MG63 (cell line): ENCODE measurements at regions not wholly inside any gene's neighbourhood (a gene's known extent, or its start where the extent isn't known, plus 50 kb on each side); places are given as distances from the start of the nearest gene placed in this dataset.
"Not testable (repeated sequence)": the region's sequence is repeated elsewhere in the genome, so short reads cannot be mapped to it uniquely, and the experiment has no call there.

Experiments
- DNase-seq: peaks from one replicate; pipeline ENCODE4 v3.0.0-alpha.2; 2020
- H3K27me3 ChIP-seq: fragments of 250-450 bp; sonication (Bioruptor Pico); 2 replicates; pipeline ENCODE4 v1.5.1; 2020; ENCODE audit warnings: mild to moderate bottlenecking, moderate library complexity
- H3K36me3 ChIP-seq: fragments of 250-450 bp; sonication (Bioruptor Pico); 2 replicates; pipeline ENCODE4 v1.5.1; 2020; ENCODE audit warnings: mild to moderate bottlenecking, moderate library complexity
- H3K4me3 ChIP-seq: fragments of 250-450 bp; sonication (Bioruptor Pico); 2 replicates; pipeline ENCODE4 v1.5.1; 2020; ENCODE audit warnings: mild to moderate bottlenecking, moderate library complexity
- H3K9me3 ChIP-seq: fragments of 250-450 bp; sonication (Bioruptor Pico); 2 replicates; pipeline ENCODE4 v1.5.1; 2020; ENCODE audit warnings: mild to moderate bottlenecking, moderate library complexity

- no peak for DNase-seq
- Histone ChIP-seq H3K4me3 (no peak overlapping the region), H3K36me3 (no peaks in the 10 kb centered on the region), H3K9me3 (no peaks in the 10 kb centered on the region), H3K27me3 (peaks cover 12% of the 10 kb centered on the region)
These were observed 369.5 kb downstream of the MLLT3 start for GRCh38 chr9:20252778-20253177.

GRCh38 chr9:20250791-20251190 lies 371.5 kb downstream of the MLLT3 start:
- Histone ChIP-seq H3K9me3 (no peaks in the 10 kb centered on the region), H3K4me3 (no peak overlapping the region), H3K36me3 (no peaks in the 10 kb centered on the region), H3K27me3 (peaks cover 12% of the 10 kb centered on the region)
- DNase-seq = no peak

DNA sequence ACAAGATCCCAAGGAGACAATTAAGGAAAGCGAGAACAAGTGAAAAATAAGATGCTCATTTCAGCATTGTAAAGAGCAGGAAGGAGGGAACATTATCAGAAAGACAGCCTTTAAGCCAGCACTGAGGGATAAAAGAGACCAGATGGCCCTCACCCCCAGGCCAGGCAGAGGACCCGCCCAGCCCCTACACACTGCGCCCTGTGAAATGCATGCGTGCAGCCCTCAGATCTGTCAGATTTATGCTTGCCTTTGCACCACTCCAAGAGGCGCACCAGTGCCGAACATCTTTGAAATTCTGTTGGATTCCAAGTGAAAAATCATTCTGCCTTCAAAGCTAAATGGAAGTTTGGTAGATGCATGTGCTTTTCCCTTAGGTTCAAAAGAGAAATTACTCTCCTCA lies 378.0 kb downstream of the MLLT3 start:
- Histone ChIP-seq H3K27me3 (peaks cover 6% of the 10 kb centered on the region), H3K4me3 (no peak overlapping the region), H3K36me3 (no peaks in the 10 kb centered on the region), H3K9me3 (no peaks in the 10 kb centered on the region)
- no peak for DNase-seq

- no peak for DNase-seq
- Histone ChIP-seq H3K36me3 (no peaks in the 10 kb centered on the region), H3K27me3 (peaks cover 6% of the 10 kb centered on the region), H3K9me3 (no peaks in the 10 kb centered on the region), H3K4me3 (no peak overlapping the region)
These were observed 378.5 kb downstream of the MLLT3 start for GRCh38 chr9:20243841-20244240.

DNA sequence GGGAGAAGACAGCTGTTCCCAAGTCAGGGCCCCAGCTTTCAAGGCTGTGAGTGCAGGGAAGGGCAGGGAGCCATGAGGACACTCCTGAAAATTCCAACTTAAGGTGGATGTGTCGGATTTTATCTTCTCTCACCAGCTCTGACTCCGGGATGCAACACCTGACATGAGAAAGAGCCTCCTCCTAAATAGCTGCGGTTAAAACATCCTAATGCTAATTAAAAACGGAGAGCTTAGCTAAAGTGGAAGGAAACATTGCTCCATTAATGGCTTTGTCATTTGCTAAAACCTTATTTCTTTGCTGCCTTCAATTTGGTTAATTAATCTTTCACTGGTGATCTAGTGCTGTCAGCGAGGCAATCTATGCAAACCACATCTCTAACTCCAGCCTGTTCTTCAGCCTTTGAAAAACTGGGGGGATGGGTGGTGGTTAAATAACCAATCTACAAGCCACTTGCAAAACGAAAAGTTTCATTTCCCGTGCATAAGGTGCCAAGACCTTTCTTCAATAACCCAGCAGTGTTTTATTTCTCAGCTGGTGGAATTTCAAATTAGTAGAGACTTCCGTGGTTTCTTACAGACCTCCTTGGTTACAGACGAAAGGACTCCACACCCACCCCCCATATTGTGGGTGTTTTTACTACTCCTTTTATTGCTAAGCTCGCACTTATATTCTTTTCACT lies 379.6 kb downstream of the MLLT3 start:
- no peak overlapping the region for H3K4me3 ChIP-seq
- no peak for DNase-seq

DNA sequence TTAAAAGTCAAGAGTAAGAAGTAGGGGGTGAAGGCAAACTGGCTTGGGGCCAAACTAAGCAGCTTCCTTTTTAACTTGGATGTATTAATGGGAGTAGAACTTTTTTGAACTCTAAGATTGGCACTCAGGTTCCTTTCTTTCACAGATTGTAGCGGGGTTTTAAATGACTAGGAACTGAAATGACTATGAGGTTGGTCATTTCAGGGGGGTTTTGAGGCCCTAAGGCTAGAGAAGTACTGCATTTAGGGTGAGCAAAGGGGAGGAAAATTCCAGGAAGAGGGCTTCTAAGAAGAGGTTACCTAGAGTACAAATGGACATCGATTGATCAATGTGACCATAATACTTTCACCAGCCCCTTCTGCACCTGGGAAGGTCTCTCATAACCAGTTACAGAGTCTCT lies 381.8 kb downstream of the MLLT3 start:
- no peak overlapping the region for H3K4me3 ChIP-seq
- no peaks in the 10 kb centered on the region for H3K36me3 ChIP-seq
- no peak for DNase-seq
- H3K9me3 ChIP-seq = no peaks in the 10 kb centered on the region
- H3K27me3 ChIP-seq = peaks cover 6% of the 10 kb centered on the region

More for the DNA sequence above, 379.6 kb downstream of the MLLT3 start:
- no peaks in the 10 kb centered on the region for H3K9me3 ChIP-seq
- no peaks in the 10 kb centered on the region for H3K36me3 ChIP-seq
- peaks cover 6% of the 10 kb centered on the region for H3K27me3 ChIP-seq

DNA sequence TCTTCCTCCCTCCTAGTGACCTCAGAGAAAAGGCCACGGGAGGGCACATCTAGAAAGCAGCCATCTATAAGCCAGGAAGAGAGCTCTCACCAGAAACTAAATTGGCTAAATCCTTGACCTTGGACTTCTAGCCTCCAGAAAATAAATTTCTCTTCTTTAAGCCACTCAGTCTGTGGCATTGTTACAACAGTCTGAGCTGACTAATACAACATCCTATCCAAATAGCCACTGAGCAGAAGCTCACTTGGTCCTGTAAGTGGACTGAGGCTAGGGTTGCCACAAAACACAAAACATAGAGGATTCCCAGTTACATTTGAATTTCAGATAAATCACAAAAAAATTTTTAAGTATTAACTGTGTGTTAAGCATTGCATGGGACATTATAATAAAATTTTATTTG lies 383.4 kb downstream of the MLLT3 start:
- DNase-seq = no peak
- Histone ChIP-seq H3K36me3 (no peaks in the 10 kb centered on the region), H3K9me3 (no peaks in the 10 kb centered on the region), H3K27me3 (peaks cover 6% of the 10 kb centered on the region), H3K4me3 (no peak overlapping the region)

DNA sequence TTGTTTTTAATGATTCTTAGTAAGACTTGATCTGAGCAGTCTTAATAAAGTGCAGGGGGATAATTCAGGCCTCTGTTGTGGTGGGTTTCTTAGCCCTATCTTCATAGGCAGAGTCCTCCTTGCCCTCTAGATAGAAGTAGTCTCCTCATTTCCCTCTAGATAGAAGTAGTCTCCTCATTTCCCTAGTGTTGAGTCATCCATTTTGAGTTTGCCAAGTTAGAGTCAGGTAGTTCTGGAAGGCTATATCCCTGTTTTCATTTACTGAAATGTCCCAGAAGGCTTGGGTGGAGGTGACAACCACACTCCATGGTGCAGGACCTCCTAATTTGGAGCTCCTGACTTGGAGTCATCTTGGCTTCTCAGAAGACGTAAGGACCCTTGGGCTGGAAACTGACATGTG lies 384.6 kb downstream of the MLLT3 start:
- Histone ChIP-seq H3K36me3 (no peaks in the 10 kb centered on the region), H3K27me3 (peaks cover 5% of the 10 kb centered on the region), H3K9me3 (no peaks in the 10 kb centered on the region), H3K4me3 (no peak overlapping the region)
- no peak for DNase-seq

GRCh38 chr9:20236676-20237075 lies 385.6 kb downstream of the MLLT3 start:
- H3K4me3 ChIP-seq = no peak overlapping the region
- H3K27me3 ChIP-seq = no peaks in the 10 kb centered on the region
- no peak for DNase-seq
- no peaks in the 10 kb centered on the region for H3K9me3 ChIP-seq
- no peaks in the 10 kb centered on the region for H3K36me3 ChIP-seq

DNA sequence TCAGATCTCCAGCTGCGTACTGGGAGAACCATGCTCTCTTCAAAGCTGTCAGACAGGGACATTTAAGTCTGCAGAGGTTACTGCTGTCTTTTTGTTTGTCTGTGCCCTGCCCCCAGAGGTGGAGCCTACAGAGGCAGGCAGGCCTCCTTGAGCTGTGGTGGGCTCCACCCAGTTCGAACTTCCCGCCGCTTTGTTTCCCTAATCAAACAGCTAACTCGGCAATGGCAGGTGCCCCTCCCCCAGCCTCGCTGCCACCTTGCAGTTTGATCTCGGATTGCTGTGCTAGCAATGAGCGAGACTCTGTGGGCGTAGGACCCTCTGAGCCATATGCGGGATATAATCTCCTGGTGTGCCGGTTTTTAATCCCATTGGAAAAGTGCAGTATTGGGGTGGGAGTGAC lies 387.1 kb downstream of the MLLT3 start:
- H3K27me3 ChIP-seq, DNase-seq, H3K4me3 ChIP-seq, H3K36me3 ChIP-seq, H3K9me3 ChIP-seq: not testable (repeated sequence)

DNA sequence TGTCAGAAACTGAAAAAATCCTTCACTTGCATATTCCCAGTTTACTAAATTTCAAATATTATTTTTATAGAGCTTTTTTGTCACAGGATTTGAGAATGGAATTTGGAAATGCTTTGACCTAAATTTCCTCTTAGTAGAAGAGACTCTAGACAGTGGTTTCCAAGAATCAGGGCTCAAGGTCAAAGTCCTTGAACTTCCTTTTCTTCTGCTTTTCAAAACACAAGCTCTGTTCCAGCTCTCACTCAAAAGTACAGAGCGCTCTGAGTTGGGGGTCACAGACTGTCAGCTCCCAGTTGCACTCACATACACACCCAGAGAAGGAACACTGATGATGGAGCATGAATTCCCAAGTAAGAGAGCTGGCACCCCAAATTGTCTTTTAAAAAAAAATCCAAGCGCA lies 394.2 kb downstream of the MLLT3 start:
- H3K9me3 ChIP-seq = no peaks in the 10 kb centered on the region
- no peak overlapping the region for H3K4me3 ChIP-seq
- no peak for DNase-seq
- H3K27me3 ChIP-seq = no peaks in the 10 kb centered on the region
- H3K36me3 ChIP-seq = no peaks in the 10 kb centered on the region

DNA sequence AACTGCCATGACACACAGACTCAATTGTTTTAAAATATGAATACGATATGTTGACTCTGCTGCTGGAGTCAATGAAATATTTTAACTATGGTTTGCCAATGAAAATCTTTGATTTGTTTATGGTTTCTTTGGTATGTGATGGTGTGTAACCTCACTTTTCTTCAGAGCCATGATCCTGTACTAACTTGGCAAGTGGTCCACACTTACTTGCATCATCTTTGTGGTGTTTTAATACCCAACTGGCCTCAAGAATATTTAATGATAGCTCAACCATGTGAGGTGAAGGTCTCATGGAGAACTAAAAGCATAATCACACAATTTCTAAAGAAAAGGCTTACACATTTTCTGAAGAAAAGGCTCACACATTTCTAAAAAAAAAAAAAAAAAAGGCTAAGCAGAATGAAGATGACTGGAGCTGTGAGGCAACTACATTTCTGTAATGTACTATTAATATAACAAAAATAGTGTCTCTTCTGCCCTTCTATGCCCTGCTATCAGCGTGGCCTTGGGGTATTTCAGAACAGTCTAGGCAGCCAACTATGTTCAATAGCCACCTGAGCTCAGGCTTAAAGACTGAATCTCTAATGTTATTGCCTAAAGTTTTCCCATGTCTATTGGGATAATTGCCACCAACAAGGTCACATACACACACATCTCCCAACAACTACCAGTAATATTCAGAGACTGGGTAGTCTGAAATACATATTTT lies 395.0 kb downstream of the MLLT3 start:
- Histone ChIP-seq H3K4me3 (no peak overlapping the region), H3K36me3 (no peaks in the 10 kb centered on the region), H3K9me3 (no peaks in the 10 kb centered on the region), H3K27me3 (no peaks in the 10 kb centered on the region)
- DNase-seq = no peak

DNA sequence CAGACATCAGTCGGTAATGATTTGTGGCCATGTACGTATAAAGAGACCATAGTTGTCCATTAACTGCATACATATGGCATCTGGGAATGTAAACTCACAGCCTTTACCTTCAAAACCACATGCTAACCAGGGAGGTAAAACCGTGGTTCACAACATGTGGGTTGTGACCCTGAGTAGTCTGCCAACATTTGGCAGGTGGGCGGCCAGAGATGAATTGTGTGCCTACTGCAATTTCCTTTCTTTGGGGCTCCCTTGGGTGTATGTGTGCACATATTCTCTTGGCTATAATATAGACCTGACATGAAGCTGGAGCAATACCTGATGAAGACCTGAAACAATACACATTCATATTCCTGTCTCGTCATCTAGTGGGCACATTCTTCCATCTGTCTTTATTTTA lies 396.0 kb downstream of the MLLT3 start:
- DNase-seq = no peak
- no peaks in the 10 kb centered on the region for H3K27me3 ChIP-seq
- no peaks in the 10 kb centered on the region for H3K9me3 ChIP-seq
- no peaks in the 10 kb centered on the region for H3K36me3 ChIP-seq
- no peak overlapping the region for H3K4me3 ChIP-seq

- peak overlapping the region; percentile 26 for H3K4me3 ChIP-seq
- no peaks in the 10 kb centered on the region for H3K27me3 ChIP-seq
- DNase-seq = no peak
- H3K36me3 ChIP-seq = no peaks in the 10 kb centered on the region
- H3K9me3 ChIP-seq = no peaks in the 10 kb centered on the region
These were observed 396.5 kb downstream of the MLLT3 start for GRCh38 chr9:20225826-20226225.

DNA sequence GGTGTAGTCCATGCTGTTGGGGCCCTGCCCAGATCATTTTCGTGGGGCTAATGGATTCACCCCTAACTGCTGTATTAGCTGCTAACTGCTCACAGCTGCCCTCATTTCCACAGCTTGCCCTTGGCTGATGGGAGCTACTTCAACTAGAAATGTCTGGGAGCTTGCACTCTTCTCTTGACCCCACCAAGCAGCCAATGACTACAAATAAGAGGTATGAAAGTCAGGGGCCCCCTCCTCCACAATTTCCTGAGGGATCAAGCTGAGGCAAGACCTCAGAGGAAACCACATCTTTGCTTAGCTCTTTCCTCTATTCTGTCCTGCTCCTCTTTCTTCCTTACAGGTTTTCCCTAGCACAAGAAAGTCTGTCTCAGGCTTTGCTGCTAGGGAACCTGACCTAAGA lies 397.5 kb downstream of the MLLT3 start:
- H3K4me3 ChIP-seq = no peak overlapping the region
- no peaks in the 10 kb centered on the region for H3K9me3 ChIP-seq
- no peaks in the 10 kb centered on the region for H3K27me3 ChIP-seq
- DNase-seq = no peak
- H3K36me3 ChIP-seq = no peaks in the 10 kb centered on the region

- Histone ChIP-seq H3K36me3 (no peaks in the 10 kb centered on the region), H3K9me3 (no peaks in the 10 kb centered on the region), H3K27me3 (no peaks in the 10 kb centered on the region), H3K4me3 (no peak overlapping the region)
- no peak for DNase-seq
These were observed 402.0 kb downstream of the MLLT3 start for GRCh38 chr9:20220286-20220685.

DNA sequence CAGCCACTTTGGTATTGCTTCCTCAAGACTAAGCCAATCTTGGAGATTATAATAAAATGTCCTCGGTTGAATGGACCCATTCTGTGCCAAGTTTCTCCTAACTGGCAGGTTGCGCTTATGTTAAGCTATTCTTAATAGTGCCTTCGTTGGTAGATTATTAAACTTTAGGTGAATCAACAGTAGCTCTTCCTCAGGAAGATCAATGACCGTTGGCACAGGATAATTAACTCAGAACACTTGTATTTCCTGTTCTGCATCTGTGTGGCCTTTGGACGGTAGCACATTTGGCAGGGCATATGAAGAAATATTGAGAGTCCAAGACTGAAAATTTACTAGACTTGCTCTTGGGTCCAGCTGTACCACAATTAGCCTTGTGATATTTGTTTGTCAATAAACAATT lies 402.9 kb downstream of the MLLT3 start:
- Histone ChIP-seq H3K36me3 (no peaks in the 10 kb centered on the region), H3K4me3 (no peak overlapping the region), H3K9me3 (no peaks in the 10 kb centered on the region), H3K27me3 (no peaks in the 10 kb centered on the region)
- DNase-seq = no peak

GRCh38 chr9:20217596-20217995 lies 404.7 kb downstream of the MLLT3 start:
- Histone ChIP-seq H3K36me3 (no peaks in the 10 kb centered on the region), H3K9me3 (no peaks in the 10 kb centered on the region), H3K4me3 (no peak overlapping the region), H3K27me3 (no peaks in the 10 kb centered on the region)
- DNase-seq = no peak
